B cell (primary cell): ENCODE measurements at regions not wholly inside any gene's neighbourhood (a gene's known extent, or its start where the extent isn't known, plus 50 kb on each side); places are given as distances from the start of the nearest gene placed in this dataset.

Source experiments
- EZH2 ChIP-seq: IDR thresholded peaks from 2 replicates; pipeline ENCODE4 v1.6.1; 2012; ENCODE audit warnings: borderline replicate concordance, low read depth, mild to moderate bottlenecking, moderate library complexity, low read length; ENCODE audit not compliant: insufficient read depth, poor library complexity, severe bottlenecking
- TF ChIP-seq, protein P1 (sequence below): fragments of 200-600 bp; IDR thresholded peaks from one replicate; pipeline ENCODE4 v1.8.0; 2022; ENCODE audit warnings: antibody characterized with exemption, mild to moderate bottlenecking

DNA sequence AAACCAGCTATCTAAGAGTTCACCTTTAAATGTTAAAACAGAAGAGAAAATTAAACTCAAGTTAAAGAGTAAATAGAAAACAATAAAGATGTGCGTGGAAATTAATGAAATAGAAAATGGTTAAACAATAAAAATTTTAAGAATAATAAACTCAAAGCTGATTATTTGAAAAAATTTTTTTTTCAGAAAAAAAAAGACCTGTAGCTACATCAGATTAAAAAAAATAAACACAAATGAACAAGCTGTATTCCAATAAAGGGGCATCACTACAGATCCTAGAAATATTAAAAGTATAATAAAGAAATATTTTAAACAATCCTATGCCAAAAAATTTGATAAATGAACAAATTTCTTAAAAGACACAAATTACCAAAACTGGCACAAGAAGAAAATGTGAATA lies 64.1 kb downstream of the DRD1 start:
- TF ChIP-seq, protein P1, sequence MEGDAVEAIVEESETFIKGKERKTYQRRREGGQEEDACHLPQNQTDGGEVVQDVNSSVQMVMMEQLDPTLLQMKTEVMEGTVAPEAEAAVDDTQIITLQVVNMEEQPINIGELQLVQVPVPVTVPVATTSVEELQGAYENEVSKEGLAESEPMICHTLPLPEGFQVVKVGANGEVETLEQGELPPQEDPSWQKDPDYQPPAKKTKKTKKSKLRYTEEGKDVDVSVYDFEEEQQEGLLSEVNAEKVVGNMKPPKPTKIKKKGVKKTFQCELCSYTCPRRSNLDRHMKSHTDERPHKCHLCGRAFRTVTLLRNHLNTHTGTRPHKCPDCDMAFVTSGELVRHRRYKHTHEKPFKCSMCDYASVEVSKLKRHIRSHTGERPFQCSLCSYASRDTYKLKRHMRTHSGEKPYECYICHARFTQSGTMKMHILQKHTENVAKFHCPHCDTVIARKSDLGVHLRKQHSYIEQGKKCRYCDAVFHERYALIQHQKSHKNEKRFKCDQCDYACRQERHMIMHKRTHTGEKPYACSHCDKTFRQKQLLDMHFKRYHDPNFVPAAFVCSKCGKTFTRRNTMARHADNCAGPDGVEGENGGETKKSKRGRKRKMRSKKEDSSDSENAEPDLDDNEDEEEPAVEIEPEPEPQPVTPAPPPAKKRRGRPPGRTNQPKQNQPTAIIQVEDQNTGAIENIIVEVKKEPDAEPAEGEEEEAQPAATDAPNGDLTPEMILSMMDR, result no peak
- no peak for TF ChIP-seq EZH2
